OCI-LY1 (cell line): ENCODE measurements at regions not wholly inside any gene's neighbourhood (a gene's known extent, or its start where the extent isn't known, plus 50 kb on each side); places are given as distances from the start of the nearest gene placed in this dataset.

ENCODE experiments used
- H2AFZ ChIP-seq: fragments of 200-600 bp; sonication (generic), shearing (Covaris generic); 2 replicates; pipeline ENCODE4 v1.6.0; 2014; ENCODE audit warnings: antibody characterized with exemption, mild to moderate bottlenecking, low read length
- H3F3A ChIP-seq: fragments of 200-600 bp; sonication (generic), shearing (Covaris generic); 2 replicates; pipeline ENCODE4 v1.6.0; 2014; ENCODE audit warnings: mild to moderate bottlenecking, antibody characterized with exemption, low read length, moderate library complexity; ENCODE audit not compliant: insufficient read depth
- H3K27ac ChIP-seq: fragments of 200-600 bp; sonication (generic); 2 replicates; pipeline ENCODE4 v1.5.1; 2014; ENCODE audit warnings: low read length, mixed run types, mild to moderate bottlenecking, low read depth; ENCODE audit not compliant: poor library complexity, severe bottlenecking
- H3K27me3 ChIP-seq: fragments of 200-600 bp; sonication (generic); 2 replicates; pipeline ENCODE4 v1.6.0; 2014; ENCODE audit warnings: antibody characterized with exemption, mild to moderate bottlenecking, low read length, moderate library complexity; ENCODE audit not compliant: insufficient read depth
- H3K36me3 ChIP-seq: fragments of 200-600 bp; sonication (generic); 2 replicates; pipeline ENCODE4 v1.6.1; 2014; ENCODE audit warnings: mild to moderate bottlenecking, antibody characterized with exemption, low read length, moderate library complexity, mixed read lengths; ENCODE audit not compliant: insufficient read depth
- H3K4me1 ChIP-seq: fragments of 200-600 bp; sonication (generic); 2 replicates; pipeline ENCODE4 v1.5.1; 2014; ENCODE audit warnings: mild to moderate bottlenecking, low read length, moderate library complexity; ENCODE audit not compliant: insufficient read depth, severe bottlenecking
- H3K4me2 ChIP-seq: fragments of 200-600 bp; sonication (generic), shearing (Covaris generic); 2 replicates; pipeline ENCODE4 v1.6.1; 2014; ENCODE audit warnings: low read length
- H3K4me3 ChIP-seq: fragments of 200-600 bp; sonication (generic); 2 replicates; pipeline ENCODE4 v1.5.1; 2014; ENCODE audit warnings: low read length, low read depth, mild to moderate bottlenecking, mixed read lengths; ENCODE audit not compliant: poor library complexity, severe bottlenecking
- H3K79me2 ChIP-seq: fragments of 200-600 bp; shearing (Covaris generic); 2 replicates; pipeline ENCODE4 v1.6.1; 2016; ENCODE audit warnings: mixed run types, low read length, mixed read lengths; ENCODE audit not compliant: insufficient read depth
- H3K9ac ChIP-seq: fragments of 200-600 bp; sonication (generic), shearing (Covaris generic); 2 replicates; pipeline ENCODE4 v1.6.1; 2014; ENCODE audit warnings: mild to moderate bottlenecking, low read length, mixed read lengths
- H3K9me2 ChIP-seq: fragments of 200-600 bp; sonication (generic), shearing (Covaris generic); 2 replicates; pipeline ENCODE4 v1.6.1; 2014; ENCODE audit warnings: low read depth, mild to moderate bottlenecking, low read length, mixed read lengths
- H3K9me3 ChIP-seq: fragments of 200-600 bp; shearing (Covaris generic); 2 replicates; pipeline ENCODE4 v1.6.1; 2014; ENCODE audit warnings: low read length, mixed read lengths
- H4K20me1 ChIP-seq: fragments of 200-600 bp; sonication (generic), shearing (Covaris generic); 2 replicates; pipeline ENCODE4 v1.6.0; 2016; ENCODE audit warnings: mild to moderate bottlenecking, low read length; ENCODE audit not compliant: insufficient read depth
- EZH2 ChIP-seq: fragments of 200-600 bp; sonication (generic), shearing (Covaris generic); IDR thresholded peaks from 2 replicates; pipeline ENCODE4 v1.8.0; 2017; ENCODE audit warnings: borderline replicate concordance, mixed run types, mild to moderate bottlenecking, antibody characterized with exemption, low read length, moderate library complexity, mixed read lengths
- TF ChIP-seq, protein P1 (sequence below): fragments of 200-600 bp; sonication (generic), shearing (Covaris generic); IDR thresholded peaks from 2 replicates; pipeline ENCODE4 v1.5.1; 2017; ENCODE audit warnings: mild to moderate bottlenecking, antibody characterized with exemption, low read length, moderate library complexity, mixed read lengths

DNA sequence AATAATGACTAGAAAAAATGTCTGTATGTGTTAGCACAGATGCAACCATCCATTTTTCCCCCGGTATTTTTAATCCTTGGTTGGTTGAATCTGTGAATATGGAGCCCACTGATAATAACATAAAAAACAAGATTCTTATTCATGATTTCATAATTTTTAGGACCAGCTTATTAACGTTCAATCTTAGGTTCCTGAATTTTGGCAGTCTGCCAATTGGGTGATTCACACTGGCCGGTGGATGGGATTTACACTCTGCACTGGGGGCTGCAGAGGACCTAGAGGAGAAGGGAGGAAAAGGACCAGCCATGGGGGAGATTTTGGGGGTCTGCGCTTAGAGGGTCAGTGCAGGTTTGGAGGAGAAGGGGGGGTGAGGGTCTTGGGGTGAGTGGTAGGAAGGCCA is 327.9 kb downstream of the ACTR3B start:
- Histone ChIP-seq H3F3A (no peaks in the 10 kb centered on the region), H3K9me3 (no peaks in the 10 kb centered on the region), H3K79me2 (no peaks in the 10 kb centered on the region), H2AFZ (no peak overlapping the region), H3K9me2 (no peaks in the 10 kb centered on the region), H3K27me3 (peaks cover 3% of the 10 kb centered on the region; the same call in 1 of the 2 replicates), H3K27ac (no peak overlapping the region), H3K9ac (no peak overlapping the region), H3K4me2 (no peak overlapping the region), H3K4me3 (no peak overlapping the region), H4K20me1 (no peaks in the 10 kb centered on the region), H3K36me3 (no peaks in the 10 kb centered on the region), H3K4me1 (no peaks in the 10 kb centered on the region)
- no peak for TF ChIP-seq EZH2
- TF ChIP-seq, protein P1, sequence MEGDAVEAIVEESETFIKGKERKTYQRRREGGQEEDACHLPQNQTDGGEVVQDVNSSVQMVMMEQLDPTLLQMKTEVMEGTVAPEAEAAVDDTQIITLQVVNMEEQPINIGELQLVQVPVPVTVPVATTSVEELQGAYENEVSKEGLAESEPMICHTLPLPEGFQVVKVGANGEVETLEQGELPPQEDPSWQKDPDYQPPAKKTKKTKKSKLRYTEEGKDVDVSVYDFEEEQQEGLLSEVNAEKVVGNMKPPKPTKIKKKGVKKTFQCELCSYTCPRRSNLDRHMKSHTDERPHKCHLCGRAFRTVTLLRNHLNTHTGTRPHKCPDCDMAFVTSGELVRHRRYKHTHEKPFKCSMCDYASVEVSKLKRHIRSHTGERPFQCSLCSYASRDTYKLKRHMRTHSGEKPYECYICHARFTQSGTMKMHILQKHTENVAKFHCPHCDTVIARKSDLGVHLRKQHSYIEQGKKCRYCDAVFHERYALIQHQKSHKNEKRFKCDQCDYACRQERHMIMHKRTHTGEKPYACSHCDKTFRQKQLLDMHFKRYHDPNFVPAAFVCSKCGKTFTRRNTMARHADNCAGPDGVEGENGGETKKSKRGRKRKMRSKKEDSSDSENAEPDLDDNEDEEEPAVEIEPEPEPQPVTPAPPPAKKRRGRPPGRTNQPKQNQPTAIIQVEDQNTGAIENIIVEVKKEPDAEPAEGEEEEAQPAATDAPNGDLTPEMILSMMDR, result no peak

DNA sequence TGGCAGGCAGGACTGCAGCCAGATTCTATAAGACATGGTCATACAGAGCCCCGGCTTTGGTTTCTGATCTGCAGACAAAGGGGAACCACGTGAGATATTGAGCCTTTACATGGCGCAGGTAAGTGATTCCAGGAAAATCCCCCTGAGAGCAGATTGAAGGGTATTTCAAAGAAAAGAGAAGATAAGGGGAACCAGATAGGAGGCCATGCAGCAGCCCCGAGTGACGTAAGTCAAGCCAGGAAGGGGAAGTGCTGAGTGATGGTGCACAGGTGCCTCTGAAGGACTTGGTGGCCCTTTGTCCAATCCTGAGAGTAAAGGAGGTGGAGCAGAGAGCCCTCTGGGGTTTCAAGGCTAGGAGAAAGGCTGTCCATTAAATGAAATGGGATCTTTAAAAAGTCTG is 329.0 kb downstream of the ACTR3B start:
- Histone ChIP-seq H3K36me3 (no peaks in the 10 kb centered on the region), H3K79me2 (no peaks in the 10 kb centered on the region), H3F3A (no peaks in the 10 kb centered on the region), H3K4me2 (no peak overlapping the region), H3K9me3 (no peaks in the 10 kb centered on the region), H3K4me1 (no peaks in the 10 kb centered on the region), H3K9me2 (no peaks in the 10 kb centered on the region), H4K20me1 (no peaks in the 10 kb centered on the region), H3K27ac (no peak overlapping the region), H3K27me3 (0 out of 2 replicates have a peak, but pooled peaks cover 3% of the 10 kb centered on the region), H2AFZ (no peak overlapping the region), H3K9ac (no peak overlapping the region), H3K4me3 (no peak overlapping the region)
- TF ChIP-seq, protein P1, result no peak
- no peak for TF ChIP-seq EZH2

DNA sequence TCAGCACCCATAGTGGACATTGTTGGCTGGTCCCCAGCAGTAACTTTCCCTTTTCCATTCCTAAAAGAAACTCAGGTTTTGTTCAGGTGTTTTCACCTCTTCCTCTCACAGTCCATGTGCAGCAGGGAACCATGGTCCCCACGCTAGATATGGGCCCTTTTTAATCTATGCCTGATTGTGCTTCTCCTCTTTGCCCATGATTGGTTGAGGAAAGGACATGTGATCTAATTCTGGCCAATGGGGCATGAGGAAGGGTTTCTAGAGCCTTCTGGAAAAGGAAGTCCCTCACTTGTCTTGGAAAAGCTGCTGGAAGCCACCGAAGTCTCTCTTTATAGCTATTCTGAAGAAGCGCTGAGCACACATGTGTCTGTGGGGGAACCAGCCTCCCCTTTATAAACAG is 330.7 kb downstream of the ACTR3B start:
- no peak overlapping the region for H3K27ac ChIP-seq
- no peaks in the 10 kb centered on the region for H3K79me2 ChIP-seq
- no peak overlapping the region for H3K4me2 ChIP-seq
- H3F3A ChIP-seq, result no peaks in the 10 kb centered on the region
- no peaks in the 10 kb centered on the region for H4K20me1 ChIP-seq
- H3K9me2 ChIP-seq, result no peaks in the 10 kb centered on the region
- H3K4me3 ChIP-seq, result no peak overlapping the region
- H3K9ac ChIP-seq, result no peak overlapping the region
- H3K9me3 ChIP-seq, result no peaks in the 10 kb centered on the region
- peaks cover 7% of the 10 kb centered on the region; the same call in 1 of the 2 replicates for H3K27me3 ChIP-seq
- H3K36me3 ChIP-seq, result no peaks in the 10 kb centered on the region
- no peaks in the 10 kb centered on the region for H3K4me1 ChIP-seq
- TF ChIP-seq, protein P1, result no peak
- TF ChIP-seq EZH2, result no peak
- no peak overlapping the region for H2AFZ ChIP-seq
